K562 (cell line): ENCODE measurements at regions not wholly inside any gene's neighbourhood (a gene's known extent, or its start where the extent isn't known, plus 50 kb on each side); places are given as distances from the start of the nearest gene placed in this dataset.

ENCODE experiments used
- CHD2 ChIP-seq: IDR thresholded peaks from 2 replicates; pipeline ENCODE4 v1.6.1; 2011; ENCODE audit warnings: low read depth, low read length
- CTCF ChIP-seq, 3 experiments: IDR thresholded peaks in 2 of 3; conservative IDR thresholded peaks in 1 of 3; 2 replicates each; pipeline ENCODE4 v1.5.1; 2011 to 2012; ENCODE audit warnings: low read length in 3 of 3, mild to moderate bottlenecking in 3 of 3, control low read depth in 2 of 3, improper control_type of control experiment in 1 of 3, inconsistent platforms in 1 of 3, low read depth in 1 of 3, mixed read lengths in 1 of 3, moderate library complexity in 1 of 3; ENCODE audit not compliant: insufficient read depth in 2 of 3
- POLR2AphosphoS5 ChIP-seq: IDR thresholded peaks from 2 replicates; pipeline ENCODE4 v1.6.1; 2011; ENCODE audit warnings: mild to moderate bottlenecking, low read depth, low read length, moderate library complexity; ENCODE audit not compliant: control insufficient read depth, insufficient read depth
- SLC30A9 ChIP-seq: fragments of 250-450 bp; sonication (Bioruptor Pico); IDR thresholded peaks from 2 replicates; pipeline ENCODE4 v1.8.0; 2022; ENCODE audit warnings: mild to moderate bottlenecking, moderate library complexity
- TCF7L2 ChIP-seq: fragments of 150-350 bp; IDR thresholded peaks from 2 replicates; pipeline ENCODE4 v1.6.1; 2016; ENCODE audit warnings: low read depth, mild to moderate bottlenecking, low read length, moderate library complexity

DNA sequence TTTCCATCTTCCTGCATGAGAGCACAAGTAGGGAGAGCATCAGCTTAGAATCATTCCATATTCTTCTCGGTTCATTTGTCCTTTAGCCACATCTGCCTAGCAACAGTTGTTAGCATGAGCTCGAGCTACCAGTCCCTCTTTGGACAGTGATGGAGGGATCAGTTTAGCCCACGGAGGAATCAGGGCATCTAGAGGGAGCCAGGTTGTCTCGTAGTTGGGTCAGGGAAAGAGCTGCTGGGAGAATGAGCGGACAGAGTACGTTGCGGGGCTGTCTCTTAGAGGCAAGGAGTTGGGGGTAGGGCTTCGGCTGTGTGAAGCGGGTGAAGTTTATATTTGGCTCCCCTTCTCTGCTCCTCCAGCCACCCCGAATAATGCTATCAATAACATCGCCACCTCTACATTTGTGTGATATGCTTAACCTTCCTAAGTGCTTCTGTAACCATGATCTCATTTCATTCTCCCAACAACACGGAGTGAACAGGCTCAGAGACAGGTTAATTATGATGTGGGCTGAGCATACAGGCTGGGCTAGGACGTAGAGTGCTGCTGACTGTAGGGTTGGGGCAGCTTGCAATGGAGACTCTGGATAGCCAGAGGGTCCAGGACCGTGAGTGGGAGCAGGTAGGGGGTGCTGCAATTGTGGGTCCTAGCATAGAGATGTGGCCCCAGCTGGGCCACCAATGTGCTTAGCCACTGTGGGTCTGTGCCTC, 72.6 kb downstream of the FRMPD3 start:
- no peak for TF ChIP-seq TCF7L2
- no peak for TF ChIP-seq CTCF (IDR thresholded peaks at IDR 0.05 in 2 of 3, conservative IDR thresholded peaks at IDR 0.05 in 1 of 3; ENCODE audit: insufficient read depth in 2 of 3, low read depth in 1 of 3, low read length in 3 of 3)
- TF ChIP-seq CHD2, result no peak
- no peak for TF ChIP-seq POLR2AphosphoS5
- TF ChIP-seq SLC30A9, result no peak
